Activated CD4-positive, alpha-beta T cell treated with anti-CD3 and anti-CD28 coated beads, Interleukin-2, amount 50 U/mL, for 24 hours (primary cell): ENCODE measurements at regions not wholly inside any gene's neighbourhood (a gene's known extent, or its start where the extent isn't known, plus 50 kb on each side); places are given as distances from the start of the nearest gene placed in this dataset.

Experiments used
- DNase-seq, 2 donors: peaks; one replicate each; pipeline ENCODE4 v3.0.0-alpha.2; 2020; ENCODE audit warnings: low read depth in 1 of 2, low spot score in 1 of 2

DNA sequence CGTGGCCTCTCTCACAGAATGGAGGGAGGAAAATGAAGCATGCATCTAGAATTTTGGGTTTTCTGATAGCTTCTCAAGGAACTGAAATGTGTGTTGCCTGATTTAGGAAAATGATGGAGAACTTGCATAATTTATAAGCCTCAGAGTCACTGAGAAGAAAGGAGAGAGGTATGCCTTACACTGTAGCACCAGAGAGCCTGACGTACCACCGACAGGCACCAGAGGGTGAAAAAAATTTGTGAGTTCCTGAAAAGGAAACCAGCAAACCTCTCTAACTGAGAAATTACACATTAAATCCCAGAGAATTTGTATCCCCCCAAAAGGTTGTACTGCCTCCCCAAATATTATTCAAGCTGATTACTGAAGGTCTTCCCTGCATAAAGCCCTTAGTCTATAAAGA lies 915.3 kb upstream of the SLITRK6 start:
- no peak for DNase-seq

DNA sequence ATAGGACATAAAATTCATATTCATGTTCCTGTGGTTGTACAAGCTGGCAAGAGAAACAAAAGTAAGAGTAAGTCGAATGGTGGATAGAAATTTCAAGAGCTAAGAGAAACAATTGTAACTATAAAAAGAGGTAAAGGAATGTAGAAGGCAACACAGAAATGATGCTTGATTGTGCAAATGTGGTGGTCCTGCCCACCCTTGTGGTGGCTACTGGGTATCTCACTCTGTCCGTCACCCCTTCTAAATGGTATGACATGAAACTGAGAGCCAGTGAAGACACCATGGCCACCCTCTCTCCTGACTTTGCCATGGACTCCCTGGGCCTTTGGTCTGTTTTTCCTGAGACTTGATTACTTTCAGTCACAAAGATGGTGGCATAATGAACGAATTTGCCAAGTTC lies 925.9 kb upstream of the SLITRK6 start:
- no peak for DNase-seq

DNA sequence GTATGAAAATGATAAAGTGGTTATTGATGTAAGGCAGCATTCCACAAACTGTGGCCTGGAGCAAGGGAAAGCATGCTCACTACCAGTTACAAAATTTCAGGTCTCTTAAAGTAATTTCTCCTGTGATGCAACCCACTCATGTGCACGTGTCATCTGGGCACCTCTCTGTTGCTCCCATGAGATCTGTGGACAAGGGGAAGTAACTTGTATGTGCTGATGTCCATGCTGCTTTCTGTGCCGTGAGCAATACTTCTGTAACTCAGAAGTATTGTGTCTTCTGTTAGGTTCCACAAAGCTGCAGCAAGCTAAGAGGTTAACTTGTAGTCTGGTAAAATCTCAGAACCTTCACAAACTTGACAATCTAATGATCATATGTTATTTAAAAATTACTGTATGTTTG lies 930.0 kb upstream of the SLITRK6 start:
- no peak for DNase-seq

DNA sequence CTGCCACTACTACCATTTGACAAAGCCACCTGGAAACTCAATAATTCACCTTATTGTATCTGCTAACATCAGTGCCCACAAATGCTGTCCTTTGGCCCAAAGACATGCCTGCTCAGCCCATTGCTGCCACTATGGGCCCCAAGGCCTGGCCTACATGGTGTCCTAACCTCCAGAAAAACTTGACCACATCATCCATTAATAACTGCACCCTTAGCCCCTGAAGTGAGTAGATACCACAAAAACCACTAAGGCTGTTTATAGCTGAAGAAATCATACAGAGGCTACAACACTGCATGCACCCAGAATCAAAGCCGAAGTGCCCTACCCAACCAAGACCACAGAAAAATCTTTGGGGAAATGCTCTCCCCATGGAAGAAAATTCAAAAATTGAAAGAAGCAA lies 932.8 kb upstream of the SLITRK6 start:
- DNase-seq: no peak

DNA sequence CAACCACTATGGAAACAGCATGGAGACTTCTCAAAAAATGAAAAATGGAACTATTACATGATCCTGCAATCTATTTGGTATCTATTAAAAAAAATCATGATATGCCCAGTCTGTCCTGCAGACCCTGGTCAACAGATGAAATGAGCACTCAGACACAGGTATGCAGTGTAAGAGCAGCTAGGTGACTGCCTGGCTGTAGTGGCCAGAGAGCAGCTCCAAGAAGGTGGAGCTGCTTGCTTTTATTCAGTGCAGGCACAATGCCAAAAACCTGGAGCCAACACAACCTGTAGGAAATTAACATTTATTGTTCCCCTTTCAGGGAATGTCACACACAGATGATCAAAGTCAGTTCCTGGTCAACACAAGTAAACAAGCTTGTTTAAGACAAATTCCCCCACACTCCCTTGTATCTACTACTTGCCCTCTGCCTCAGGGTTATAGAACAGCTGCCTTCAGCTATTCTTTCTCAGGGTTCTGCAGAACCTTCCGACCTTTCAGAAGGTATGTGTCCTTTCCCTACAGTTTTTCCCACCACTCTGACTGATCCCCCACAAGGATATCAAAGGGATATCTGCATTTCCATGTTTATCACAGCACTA lies 933.7 kb upstream of the SLITRK5 start:
- DNase-seq: no peak

DNA sequence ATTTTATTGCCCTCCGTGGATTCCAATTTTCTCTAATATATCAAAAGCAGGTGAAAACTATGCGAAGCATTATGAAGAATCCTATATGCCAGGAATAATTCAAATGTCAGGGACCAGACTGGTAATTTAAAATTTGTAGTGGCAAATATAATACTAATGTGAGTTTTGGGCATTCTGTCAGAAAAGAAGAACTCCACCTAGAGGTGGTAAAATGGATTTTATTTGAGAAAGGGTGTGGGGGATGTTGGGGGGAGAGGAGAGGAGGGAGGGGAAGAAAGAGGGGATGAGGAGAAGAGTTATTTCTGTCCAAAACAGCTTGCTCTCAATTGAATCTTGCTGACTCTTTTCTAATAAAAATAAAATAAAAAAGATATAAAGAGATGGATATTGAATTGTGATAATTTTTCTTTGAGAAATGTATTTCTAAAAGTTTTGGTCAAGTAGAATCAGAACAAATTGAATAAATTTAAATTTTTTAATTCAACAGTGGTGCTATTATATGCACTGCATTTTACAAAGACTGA lies 929.3 kb upstream of the SLITRK5 start:
- no peak for DNase-seq

DNA sequence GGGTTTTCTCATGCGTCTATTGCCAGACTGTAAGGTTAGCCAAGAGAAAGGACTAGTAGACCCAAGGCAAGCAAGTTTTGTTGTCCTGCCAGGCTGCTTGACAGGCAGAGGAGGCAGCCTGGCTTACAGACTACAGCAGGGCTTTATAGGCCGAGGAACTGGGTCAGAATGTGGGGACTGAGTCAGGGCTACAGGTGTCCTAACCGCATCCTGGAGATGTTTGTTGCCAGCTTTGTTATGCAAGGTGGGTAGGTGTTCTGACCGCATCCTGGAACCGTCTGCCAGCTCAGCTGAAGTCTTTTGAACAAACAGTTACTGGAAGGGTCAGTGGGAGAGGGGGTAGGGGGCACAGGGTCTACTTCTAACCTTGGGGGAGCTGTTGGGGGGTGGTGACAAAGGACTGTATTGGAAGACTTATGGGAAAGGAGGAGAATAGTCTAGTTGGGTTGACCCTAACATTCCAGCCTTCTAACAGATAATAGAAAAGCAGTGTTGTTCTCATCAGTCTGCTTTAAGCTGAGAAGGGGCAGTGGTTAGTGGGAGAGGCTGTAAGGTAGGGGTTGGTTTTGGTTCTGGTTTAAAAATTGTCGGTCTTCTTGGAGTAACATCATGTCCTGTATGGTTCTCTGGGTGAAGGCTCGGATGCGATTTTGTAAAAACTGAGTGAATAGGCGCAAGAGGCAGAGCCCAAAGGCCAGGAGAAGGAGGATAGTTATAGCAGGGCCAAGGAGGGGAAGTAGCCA lies 913.8 kb upstream of the SLITRK5 start:
- no peak for DNase-seq

DNA sequence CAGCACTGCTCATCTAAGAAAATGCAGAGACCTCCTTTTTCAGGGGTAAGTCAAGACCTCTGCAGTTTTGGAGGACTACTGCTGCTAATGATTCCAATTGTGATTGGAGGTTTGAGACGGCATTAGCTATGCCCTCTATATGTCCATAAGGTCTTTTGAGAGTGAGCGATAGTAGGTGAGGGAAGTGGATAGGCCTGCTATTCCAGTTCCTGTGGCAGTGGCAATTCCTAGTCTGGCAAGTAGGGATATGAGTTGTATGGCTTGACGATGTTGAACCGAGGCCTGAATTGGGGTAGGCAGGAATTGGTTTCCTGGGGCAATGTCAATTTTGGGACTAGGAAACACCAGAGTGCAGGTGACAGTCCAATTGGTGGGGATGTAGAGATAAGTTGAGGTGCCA lies 913.1 kb upstream of the SLITRK5 start:
- DNase-seq: no peak

DNA sequence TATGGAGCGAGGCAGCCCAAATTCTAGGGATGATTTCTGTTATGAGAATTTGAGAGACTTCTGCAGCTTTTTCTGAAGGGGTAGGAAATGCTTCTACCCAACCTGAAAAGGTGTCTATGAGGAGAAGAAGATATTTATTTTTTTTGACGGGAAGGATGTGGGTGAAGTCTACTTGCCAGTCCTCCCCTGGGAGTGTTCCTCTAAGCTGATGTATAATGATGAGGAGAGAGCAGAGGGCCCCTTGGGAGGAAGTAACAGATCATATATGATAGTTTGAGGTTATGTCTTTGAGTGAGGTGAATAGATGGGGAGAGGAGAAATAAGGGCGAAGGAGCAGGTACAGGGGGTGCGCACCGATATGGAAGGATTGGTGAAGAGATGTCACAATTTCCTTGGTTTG lies 910.6 kb upstream of the SLITRK5 start:
- no peak for DNase-seq

DNA sequence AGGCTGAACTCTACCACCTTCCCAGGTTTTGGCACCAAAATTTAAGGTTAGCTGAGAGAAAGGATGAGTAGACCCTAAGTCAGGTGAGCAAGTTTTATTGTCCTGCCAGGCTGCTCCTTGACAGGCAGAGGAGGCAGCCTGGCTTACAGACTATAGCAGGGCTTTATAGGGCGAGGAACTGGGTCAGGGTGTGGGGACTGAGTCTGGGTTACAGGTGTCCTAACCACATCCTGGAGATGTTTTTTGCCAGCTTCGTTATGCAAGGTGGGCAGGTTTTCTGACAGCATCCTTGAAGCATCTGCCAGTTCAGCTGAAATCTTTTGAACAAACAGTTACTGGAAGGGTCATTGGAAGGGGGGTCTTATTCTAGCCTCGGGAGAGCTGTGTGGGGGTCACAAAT lies 905.7 kb upstream of the SLITRK5 start:
- DNase-seq: no peak

DNA sequence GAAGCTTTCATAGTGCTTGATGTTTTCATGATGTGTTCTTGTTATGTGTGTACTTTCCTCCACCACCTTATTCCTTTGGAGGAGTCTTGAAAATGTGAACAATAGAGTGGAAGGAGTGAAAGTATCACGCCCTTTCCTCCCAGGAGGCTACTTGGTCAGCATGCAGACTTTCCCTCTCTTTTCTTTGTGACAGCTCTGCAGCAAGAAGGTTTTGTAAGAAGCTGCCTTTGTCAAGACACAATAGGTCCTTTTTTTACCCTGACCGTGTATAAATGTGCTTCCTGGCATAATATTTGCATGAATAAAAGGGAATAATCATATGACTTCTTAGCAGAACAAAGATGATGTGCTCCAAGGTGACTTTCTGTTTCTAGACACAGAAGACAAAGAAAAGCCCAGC lies 882.6 kb upstream of the SLITRK5 start:
- no peak for DNase-seq

DNA sequence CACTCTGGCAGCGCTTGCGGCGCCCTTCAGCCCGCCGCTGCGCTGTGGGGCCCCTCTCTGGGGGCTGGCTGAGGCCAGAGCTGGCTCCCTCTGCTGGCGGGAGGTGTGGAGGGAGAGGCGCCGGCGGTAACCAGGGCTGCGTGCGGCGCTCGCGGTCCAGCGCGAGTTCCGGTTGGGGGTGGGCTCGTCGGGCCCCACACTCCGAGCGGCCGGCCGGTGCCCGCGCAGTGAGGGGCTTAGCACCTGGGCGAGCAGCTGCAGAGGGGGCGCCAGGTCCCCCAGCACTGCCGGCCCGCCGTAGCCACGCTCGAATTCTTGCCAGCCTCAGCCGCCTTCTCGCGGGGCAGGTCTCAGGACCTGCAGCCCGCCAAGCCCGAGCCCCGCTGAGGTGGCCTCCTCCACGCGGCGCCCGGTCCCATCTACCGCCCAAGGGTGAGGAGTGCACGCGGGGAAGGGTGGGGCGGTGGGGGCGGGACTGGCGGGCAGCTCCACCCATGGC lies 879.0 kb upstream of the SLITRK5 start:
- no peak for DNase-seq

DNA sequence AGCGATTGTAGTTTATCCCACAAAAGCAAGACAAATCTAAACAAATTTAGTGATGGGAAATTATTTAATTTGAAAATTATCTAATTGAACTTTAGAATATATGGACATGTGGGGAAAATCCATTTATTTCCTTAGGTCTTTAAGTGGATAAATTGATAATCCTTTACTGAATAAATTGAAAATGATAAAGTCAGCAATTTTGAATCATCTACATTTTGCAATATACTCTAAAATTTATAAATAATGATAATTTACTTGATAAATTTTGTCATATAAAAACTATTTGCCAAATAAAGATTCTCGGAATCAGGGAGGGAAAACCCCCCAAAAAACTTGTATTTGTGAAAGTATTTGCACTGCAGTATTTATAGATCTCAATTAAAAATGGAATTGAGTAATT lies 875.3 kb upstream of the SLITRK5 start:
- no peak for DNase-seq

DNA sequence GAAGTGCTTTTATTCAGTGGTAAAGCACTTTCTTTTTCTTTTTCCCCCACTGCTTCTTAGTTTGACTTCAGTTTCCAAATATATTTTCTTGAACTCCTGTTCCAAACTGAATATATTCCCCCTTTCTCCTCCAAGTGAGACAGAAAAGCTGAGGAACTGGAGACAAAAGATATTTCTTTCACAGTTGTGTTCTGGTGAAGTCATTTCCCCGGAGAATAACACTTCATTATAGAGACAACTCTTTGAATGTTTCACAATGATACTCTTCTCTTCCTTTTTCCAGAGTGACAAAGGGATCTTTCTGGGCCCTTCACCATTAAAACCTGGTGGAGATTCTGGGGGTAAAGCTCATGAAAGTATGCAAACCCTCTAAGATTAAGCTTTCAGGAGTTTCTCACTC lies 860.8 kb upstream of the SLITRK5 start:
- no peak for DNase-seq

DNA sequence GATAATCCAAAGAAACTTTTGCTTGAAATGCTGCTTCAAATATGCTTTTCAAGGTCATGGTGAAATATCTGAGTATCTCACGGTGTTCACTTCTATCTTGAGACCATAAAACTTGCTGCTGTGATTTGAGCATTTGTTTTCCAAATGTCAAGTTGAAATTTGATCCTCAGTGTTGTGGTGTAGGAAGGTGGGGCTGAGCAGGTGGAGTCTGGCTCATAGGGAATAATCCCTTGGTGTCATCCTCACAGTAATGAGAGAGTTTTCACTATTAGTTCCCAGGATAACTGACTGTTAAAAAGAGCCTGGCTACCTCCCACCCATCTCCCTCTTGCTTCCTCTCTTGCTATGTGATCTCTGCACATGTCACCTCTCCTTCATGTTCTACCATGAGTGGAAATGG lies 858.0 kb upstream of the SLITRK5 start:
- DNase-seq: no peak

DNA sequence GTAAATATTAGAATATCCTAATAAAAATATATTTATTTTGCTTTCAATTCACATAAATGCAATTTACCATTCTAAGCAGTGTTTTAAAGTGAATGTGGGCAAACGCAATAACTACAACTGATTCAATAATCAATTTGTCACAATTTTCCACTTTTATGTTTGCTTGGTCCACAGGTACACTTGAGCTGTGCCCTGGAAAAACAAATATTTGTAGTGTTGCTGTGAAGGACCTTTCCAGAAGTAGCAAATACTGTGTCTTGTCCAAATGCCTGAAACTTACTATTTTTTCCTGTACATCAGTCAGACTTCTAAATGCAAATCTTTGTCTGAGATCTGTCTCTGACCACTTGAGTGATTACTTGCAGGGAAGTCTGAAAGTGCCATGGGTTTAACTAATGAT lies 845.8 kb upstream of the SLITRK5 start:
- DNase-seq: no peak

DNA sequence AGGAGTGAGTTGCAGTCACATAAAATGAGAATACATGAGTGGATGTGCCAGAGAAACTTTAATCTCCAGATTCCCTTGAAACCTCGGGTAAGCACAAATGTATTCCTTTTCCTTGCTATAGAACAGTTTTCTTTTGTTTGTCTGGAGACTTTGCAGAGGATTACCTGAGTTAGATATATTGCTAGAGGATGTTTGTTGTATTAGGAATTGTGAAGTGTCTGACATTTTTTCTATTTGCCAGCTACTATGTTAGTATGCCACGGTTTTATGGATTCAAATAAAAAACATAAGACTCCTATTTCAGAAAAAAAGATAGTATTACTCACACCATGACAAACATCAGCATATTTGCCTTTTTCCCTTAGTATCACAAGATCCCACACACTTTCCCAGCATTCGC lies 844.9 kb upstream of the SLITRK5 start:
- DNase-seq: no peak

DNA sequence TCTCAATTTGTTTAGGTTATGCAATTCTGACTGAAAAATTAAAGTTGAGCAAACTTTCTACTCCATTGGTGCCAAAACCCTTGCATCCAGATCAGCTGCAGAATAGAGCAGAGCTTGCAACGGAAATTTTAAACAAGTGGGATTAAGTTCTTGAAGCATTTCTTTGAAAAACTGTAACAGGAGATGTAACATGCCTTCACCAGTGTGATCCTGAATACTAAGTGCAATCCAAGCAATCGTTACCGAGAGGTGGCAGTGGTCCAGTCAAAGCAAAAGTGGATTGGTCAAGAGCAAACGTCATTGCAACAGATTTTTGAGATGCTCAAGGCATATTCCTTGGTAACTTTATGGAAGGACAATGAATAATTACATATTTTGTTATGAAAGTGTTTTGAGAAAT lies 841.1 kb upstream of the SLITRK5 start:
- DNase-seq: no peak

DNA sequence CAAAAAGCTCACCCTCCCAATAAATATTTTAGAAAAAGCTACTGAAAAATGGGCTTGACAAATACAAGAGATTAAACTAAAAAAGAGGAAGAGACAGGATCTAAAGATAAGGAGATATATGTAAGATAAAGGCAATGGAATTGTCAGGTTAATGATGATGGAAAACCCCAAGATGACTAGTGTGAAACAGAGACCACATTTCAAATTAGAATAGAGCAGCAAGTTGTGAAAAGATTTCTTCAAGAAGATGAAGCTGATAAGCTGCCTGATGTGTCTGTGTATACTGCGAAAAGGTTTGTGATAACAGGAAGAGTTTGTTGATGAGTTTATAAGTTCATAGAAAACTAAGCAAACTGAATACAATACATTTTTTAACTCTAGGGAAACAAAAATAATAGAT lies 840.1 kb upstream of the SLITRK5 start:
- DNase-seq: no peak

DNA sequence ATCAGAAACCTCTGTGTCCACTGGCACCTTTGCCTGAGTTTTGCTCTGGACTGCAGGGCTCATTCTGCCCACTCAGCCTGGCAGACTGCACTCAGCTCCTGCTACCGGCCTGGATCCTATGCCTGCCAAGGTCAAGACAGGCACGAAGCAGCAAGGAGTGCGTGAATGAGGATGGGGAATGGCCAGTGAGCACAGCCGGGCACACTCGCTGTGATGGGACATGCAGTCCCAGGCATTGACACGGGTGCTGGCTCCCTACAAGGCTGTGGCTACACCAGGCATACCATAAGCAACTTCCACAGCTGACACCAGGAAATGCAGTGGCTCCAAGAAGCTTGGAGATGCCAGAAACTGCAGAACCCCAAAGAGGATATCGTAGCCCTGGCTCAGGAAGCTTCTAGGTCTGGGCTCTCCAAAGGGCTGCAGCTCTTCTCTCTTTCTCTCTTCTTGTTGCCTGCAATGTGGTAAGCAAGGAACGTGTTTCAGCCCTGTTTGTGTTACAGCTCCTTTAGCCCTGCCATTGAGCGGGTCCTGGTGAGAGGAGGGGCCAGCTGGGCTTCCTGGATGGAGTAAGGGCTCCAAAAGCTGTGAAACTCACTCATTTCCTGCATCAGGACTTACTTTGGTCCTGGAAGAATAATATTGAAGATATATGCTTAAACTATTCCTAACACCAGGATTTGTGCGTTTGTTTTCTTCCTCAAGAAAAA lies 832.6 kb upstream of the SLITRK5 start:
- no peak for DNase-seq

DNA sequence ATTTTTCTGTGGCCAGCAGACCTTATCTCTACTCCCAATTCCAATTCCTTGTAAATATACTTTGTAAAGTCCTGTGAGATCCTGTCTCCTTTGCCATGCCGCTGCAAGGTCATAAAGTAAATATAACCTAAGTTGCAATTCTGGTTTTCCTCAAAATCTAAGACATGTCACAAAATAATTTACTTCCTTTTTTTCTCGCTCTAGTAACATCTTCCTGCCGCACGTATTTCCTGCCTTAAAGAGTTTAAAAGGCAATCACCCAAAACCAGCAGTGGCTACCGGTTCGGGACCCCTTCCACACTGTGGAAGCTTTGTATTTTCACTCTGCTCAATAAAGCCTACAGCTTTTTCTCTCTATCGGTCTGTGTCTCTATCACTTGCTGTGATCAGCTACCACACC lies 832.0 kb upstream of the SLITRK5 start:
- DNase-seq: no peak
